Neural progenitor cell (in vitro differentiated cells): ENCODE measurements at regions not wholly inside any gene's neighbourhood (a gene's known extent, or its start where the extent isn't known, plus 50 kb on each side); places are given as distances from the start of the nearest gene placed in this dataset.

Source experiments
- DNase-seq: peaks from one replicate; pipeline ENCODE4 v3.0.0-alpha.2; 2016; ENCODE audit warnings: low spot score
- H2AFZ ChIP-seq: fragments of 200-600 bp; sonication (generic); replicated peaks from 2 replicates; pipeline ENCODE4 v1.6.1; 2016; ENCODE audit warnings: antibody characterized with exemption
- H3F3A ChIP-seq: fragments of 200-600 bp; sonication (generic); 2 replicates; pipeline ENCODE4 v1.6.1; 2016; ENCODE audit warnings: antibody characterized with exemption, low read depth
- H3K27ac ChIP-seq: fragments of 200-600 bp; sonication (generic); 2 replicates; pipeline ENCODE4 v1.5.1; 2016; ENCODE audit warnings: mild to moderate bottlenecking
- H3K27me3 ChIP-seq: fragments of 200-600 bp; sonication (generic); 2 replicates; pipeline ENCODE4 v1.6.1; 2016; ENCODE audit warnings: mild to moderate bottlenecking, moderate library complexity
- H3K36me3 ChIP-seq: fragments of 200-600 bp; sonication (generic); 2 replicates; pipeline ENCODE4 v1.5.1; 2016
- H3K4me1 ChIP-seq: fragments of 200-600 bp; sonication (generic); 2 replicates; pipeline ENCODE4 v1.6.1; 2016; ENCODE audit warnings: mixed run types
- H3K4me2 ChIP-seq: fragments of 200-600 bp; sonication (generic); 2 replicates; pipeline ENCODE4 v1.6.1; 2016
- H3K4me3 ChIP-seq: fragments of 200-600 bp; sonication (generic); 2 replicates; pipeline ENCODE4 v1.5.1; 2016
- H3K79me2 ChIP-seq: fragments of 200-600 bp; sonication (generic); 2 replicates; pipeline ENCODE4 v1.6.1; 2016; ENCODE audit warnings: low read depth
- H3K9ac ChIP-seq: fragments of 200-600 bp; sonication (generic); 2 replicates; pipeline ENCODE4 v1.6.1; 2016
- H3K9me3 ChIP-seq: fragments of 200-600 bp; sonication (generic); 2 replicates; pipeline ENCODE4 v1.5.1; 2016; ENCODE audit warnings: low read depth
- H4K20me1 ChIP-seq: fragments of 200-600 bp; sonication (generic); 2 replicates; pipeline ENCODE4 v1.6.1; 2016; ENCODE audit warnings: low read depth
- H3K27ac Mint-ChIP-seq: 3 replicates; pipeline ENCODE4 v1.8.0; 2021; ENCODE audit warnings: mixed read lengths
- H3K27me3 Mint-ChIP-seq: 2 replicates; pipeline ENCODE4 v1.8.0; 2022; ENCODE audit warnings: low read depth, mild to moderate bottlenecking, inconsistent platforms, moderate library complexity, mixed read lengths; ENCODE audit not compliant: insufficient read depth
- H3K36me3 Mint-ChIP-seq: 3 replicates; pipeline ENCODE4 v1.8.0; 2021; ENCODE audit warnings: mixed read lengths
- H3K4me1 Mint-ChIP-seq: 3 replicates; pipeline ENCODE4 v1.8.0; 2021; ENCODE audit warnings: mixed read lengths
- H3K4me3 Mint-ChIP-seq: 3 replicates; pipeline ENCODE4 v1.8.0; 2021; ENCODE audit warnings: mild to moderate bottlenecking, moderate library complexity, mixed read lengths
- H3K9me3 Mint-ChIP-seq: 3 replicates; pipeline ENCODE4 v1.8.0; 2020; ENCODE audit warnings: mixed read lengths
- EZH2 ChIP-seq: fragments of 200-600 bp; sonication (generic); IDR thresholded peaks from 2 replicates; pipeline ENCODE4 v1.6.1; 2017; ENCODE audit warnings: antibody characterized with exemption, mild to moderate bottlenecking, moderate library complexity
- EZH2phosphoT487 ChIP-seq: fragments of 200-600 bp; sonication (generic); IDR thresholded peaks from 2 replicates; pipeline ENCODE4 v1.6.1; 2017; ENCODE audit warnings: antibody characterized with exemption
- TF ChIP-seq, protein P1 (sequence below): fragments of 200-600 bp; sonication (generic); IDR thresholded peaks from 2 replicates; pipeline ENCODE4 v1.5.1; 2017; ENCODE audit warnings: antibody characterized with exemption, mild to moderate bottlenecking

GRCh38 chr6:2407525-2407924, 162.1 kb upstream of the GMDS start:
- Histone ChIP-seq H3K4me2 (no peak overlapping the region), H3K79me2 (no peaks in the 10 kb centered on the region), H3K9me3 (no peaks in the 10 kb centered on the region), H3K4me1 (no peaks in the 10 kb centered on the region), H3K36me3 (no peaks in the 10 kb centered on the region), H3K9ac (no peak overlapping the region), H3F3A (no peaks in the 10 kb centered on the region), H4K20me1 (no peaks in the 10 kb centered on the region), H2AFZ (no peak overlapping the region), H3K4me3 (no peak overlapping the region), H3K27ac (no peak overlapping the region), H3K27me3 (no peaks in the 10 kb centered on the region)
- Mint-ChIP-seq H3K4me3 (no peak overlapping the region), H3K9me3 (no peaks in the 10 kb centered on the region), H3K4me1 (no peaks in the 10 kb centered on the region), H3K36me3 (peaks cover 2% of the 10 kb centered on the region), H3K27ac (no peak overlapping the region), H3K27me3 (no peaks in the 10 kb centered on the region)
- no peak for DNase-seq
- TF ChIP-seq EZH2 (no peak), EZH2phosphoT487 (no peak)
- TF ChIP-seq, protein P1, sequence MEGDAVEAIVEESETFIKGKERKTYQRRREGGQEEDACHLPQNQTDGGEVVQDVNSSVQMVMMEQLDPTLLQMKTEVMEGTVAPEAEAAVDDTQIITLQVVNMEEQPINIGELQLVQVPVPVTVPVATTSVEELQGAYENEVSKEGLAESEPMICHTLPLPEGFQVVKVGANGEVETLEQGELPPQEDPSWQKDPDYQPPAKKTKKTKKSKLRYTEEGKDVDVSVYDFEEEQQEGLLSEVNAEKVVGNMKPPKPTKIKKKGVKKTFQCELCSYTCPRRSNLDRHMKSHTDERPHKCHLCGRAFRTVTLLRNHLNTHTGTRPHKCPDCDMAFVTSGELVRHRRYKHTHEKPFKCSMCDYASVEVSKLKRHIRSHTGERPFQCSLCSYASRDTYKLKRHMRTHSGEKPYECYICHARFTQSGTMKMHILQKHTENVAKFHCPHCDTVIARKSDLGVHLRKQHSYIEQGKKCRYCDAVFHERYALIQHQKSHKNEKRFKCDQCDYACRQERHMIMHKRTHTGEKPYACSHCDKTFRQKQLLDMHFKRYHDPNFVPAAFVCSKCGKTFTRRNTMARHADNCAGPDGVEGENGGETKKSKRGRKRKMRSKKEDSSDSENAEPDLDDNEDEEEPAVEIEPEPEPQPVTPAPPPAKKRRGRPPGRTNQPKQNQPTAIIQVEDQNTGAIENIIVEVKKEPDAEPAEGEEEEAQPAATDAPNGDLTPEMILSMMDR, result no peak

GRCh38 chr6:2404211-2404929, 159.0 kb upstream of the GMDS start:
- no peak overlapping the region for H3K4me3 ChIP-seq
- no peak overlapping the region for H3K9ac ChIP-seq
- Mint-ChIP-seq H3K4me3 (no peak overlapping the region), H3K27me3 (no peaks in the 10 kb centered on the region), H3K4me1 (no peaks in the 10 kb centered on the region), H3K27ac (no peak overlapping the region), H3K9me3 (peaks cover 7% of the 10 kb centered on the region), H3K36me3 (peaks cover 8% of the 10 kb centered on the region)
- H3K27ac ChIP-seq, result no peak overlapping the region
- H2AFZ ChIP-seq, result no peak overlapping the region
- no peaks in the 10 kb centered on the region for H3K9me3 ChIP-seq
- TF ChIP-seq, protein P1, result no peak
- TF ChIP-seq EZH2, result no peak
- TF ChIP-seq EZH2phosphoT487, result no peak
- no peak for DNase-seq
- no peaks in the 10 kb centered on the region for H3K27me3 ChIP-seq
- H4K20me1 ChIP-seq, result no peaks in the 10 kb centered on the region
- H3K79me2 ChIP-seq, result no peaks in the 10 kb centered on the region
- no peak overlapping the region for H3K4me2 ChIP-seq
- no peaks in the 10 kb centered on the region for H3F3A ChIP-seq
- no peaks in the 10 kb centered on the region for H3K4me1 ChIP-seq
- no peaks in the 10 kb centered on the region for H3K36me3 ChIP-seq

DNA sequence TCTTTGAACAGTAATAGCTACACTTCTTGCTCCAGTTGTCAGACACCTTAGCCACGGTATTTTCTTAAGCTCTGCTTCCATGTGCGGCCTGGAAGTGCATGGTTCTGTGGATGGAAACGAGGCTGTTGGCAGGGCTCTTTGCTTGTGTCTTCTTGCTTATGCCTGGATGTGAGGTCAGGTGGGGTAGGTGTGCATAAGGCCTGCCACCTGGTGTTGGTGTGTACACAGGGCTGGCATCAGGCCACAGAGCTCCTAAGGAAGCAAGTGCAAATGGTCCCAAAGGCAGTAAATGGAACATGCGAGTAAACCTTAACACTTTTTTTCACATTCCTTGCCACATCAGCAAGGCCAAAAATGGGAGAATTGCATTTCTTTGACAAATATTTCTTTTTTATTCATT, 158.1 kb upstream of the GMDS start:
- no peaks in the 10 kb centered on the region for H3K9me3 ChIP-seq
- H3K4me1 Mint-ChIP-seq, result no peaks in the 10 kb centered on the region
- no peaks in the 10 kb centered on the region for H3K79me2 ChIP-seq
- H3K4me3 Mint-ChIP-seq, result no peak overlapping the region
- no peak overlapping the region for H3K27ac ChIP-seq
- H3K27me3 Mint-ChIP-seq, result no peaks in the 10 kb centered on the region
- no peaks in the 10 kb centered on the region for H3K36me3 ChIP-seq
- H3K4me2 ChIP-seq, result no peak overlapping the region
- H3K4me3 ChIP-seq, result no peak overlapping the region
- H3K9ac ChIP-seq, result no peak overlapping the region
- TF ChIP-seq EZH2, result no peak
- TF ChIP-seq EZH2phosphoT487, result no peak
- H3K27ac Mint-ChIP-seq, result no peak overlapping the region
- H3K36me3 Mint-ChIP-seq, result peaks cover 8% of the 10 kb centered on the region
- no peaks in the 10 kb centered on the region for H4K20me1 ChIP-seq
- H3F3A ChIP-seq, result no peaks in the 10 kb centered on the region
- DNase-seq, result no peak
- H3K9me3 Mint-ChIP-seq, result peaks cover 7% of the 10 kb centered on the region
- no peaks in the 10 kb centered on the region for H3K4me1 ChIP-seq
- H2AFZ ChIP-seq, result no peak overlapping the region
- H3K27me3 ChIP-seq, result no peaks in the 10 kb centered on the region

DNA sequence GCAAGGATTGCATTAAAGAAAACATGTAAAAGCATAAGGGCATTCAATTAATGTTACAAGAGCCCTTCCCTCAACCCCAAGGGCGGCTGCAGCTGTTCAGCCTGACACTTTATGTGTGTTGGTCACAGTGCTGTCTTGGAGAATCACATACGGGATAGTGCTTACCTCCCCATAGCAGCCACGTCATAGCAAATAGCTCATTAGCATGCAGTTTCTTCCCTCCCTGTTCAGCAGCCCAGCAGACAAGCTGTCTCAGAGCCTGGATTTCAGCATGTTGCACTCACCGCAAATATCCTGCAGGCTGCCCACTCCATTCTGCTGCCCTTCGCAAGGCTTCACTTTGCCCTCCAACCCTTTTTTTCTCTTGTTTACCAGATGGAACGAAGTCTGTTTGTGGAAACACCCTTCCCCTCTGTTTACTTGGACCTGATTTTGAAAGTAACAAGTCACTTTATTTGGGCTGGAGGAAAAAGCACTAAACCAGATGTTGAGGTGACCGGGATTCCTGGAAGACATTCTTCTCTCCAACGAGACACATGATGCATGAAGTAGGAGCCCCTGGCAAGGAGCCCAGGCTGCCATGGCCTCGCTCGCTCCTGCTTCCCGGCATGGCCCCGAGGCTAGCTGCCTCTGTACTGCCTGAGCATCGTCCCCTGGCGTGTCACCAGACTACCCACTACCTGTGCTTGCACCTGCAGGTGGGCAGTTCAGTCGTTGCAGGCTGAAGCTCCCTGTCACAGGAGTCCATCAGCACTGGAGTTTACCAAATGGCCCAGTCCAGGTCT, 151.6 kb upstream of the GMDS start:
- no peaks in the 10 kb centered on the region for H4K20me1 ChIP-seq
- TF ChIP-seq, protein P1, result no peak
- TF ChIP-seq EZH2phosphoT487, result no peak
- Mint-ChIP-seq H3K4me3 (no peak overlapping the region), H3K9me3 (peaks cover 13% of the 10 kb centered on the region), H3K27ac (no peak overlapping the region), H3K36me3 (peaks cover 6% of the 10 kb centered on the region), H3K4me1 (no peaks in the 10 kb centered on the region), H3K27me3 (no peaks in the 10 kb centered on the region)
- H3K36me3 ChIP-seq, result no peaks in the 10 kb centered on the region
- no peaks in the 10 kb centered on the region for H3K79me2 ChIP-seq
- H3K9me3 ChIP-seq, result no peaks in the 10 kb centered on the region
- H3K9ac ChIP-seq, result no peak overlapping the region
- H3K4me2 ChIP-seq, result no peak overlapping the region
- no peak overlapping the region for H3K27ac ChIP-seq
- no peaks in the 10 kb centered on the region for H3F3A ChIP-seq
- H3K4me3 ChIP-seq, result no peak overlapping the region
- H3K27me3 ChIP-seq, result no peaks in the 10 kb centered on the region
- H2AFZ ChIP-seq, result no peak overlapping the region
- H3K4me1 ChIP-seq, result no peaks in the 10 kb centered on the region
- DNase-seq, result no peak
